Activated B cell treated with CpG ODN at 0.5 μM for 24 hours (primary cell): ENCODE measurements at regions not wholly inside any gene's neighbourhood (a gene's known extent, or its start where the extent isn't known, plus 50 kb on each side); places are given as distances from the start of the nearest gene placed in this dataset.

Experiments
- ATAC-seq: fragments of 200-7000 bp; cut with Tn5 transposase; one replicate; pipeline ENCODE4 v1.10.0; 2021; ENCODE audit warnings: low read depth, mild to moderate bottlenecking, moderate library complexity
- CTCF ChIA-PET: fragments of 350-600 bp; sonication (Branson Sonifier 250); formaldehyde crosslinking; loops from one replicate; lab custom pipeline; 2021; ENCODE audit warnings: antibody characterized with exemption; lab: Charles Lee
- POLR2A ChIA-PET: fragments of 350-600 bp; sonication (Branson Sonifier 250); formaldehyde crosslinking; loops from one replicate; lab custom pipeline; 2021; ENCODE audit warnings: antibody characterized with exemption; lab: Charles Lee
- DNase-seq: peaks from one replicate; pipeline ENCODE4 v3.0.0; 2022
- H3K27ac Mint-ChIP-seq: one replicate; pipeline ENCODE4 v1.8.0; 2020; ENCODE audit warnings: mixed read lengths
- H3K27me3 Mint-ChIP-seq: one replicate; pipeline ENCODE4 v1.8.0; 2021; ENCODE audit warnings: mixed read lengths
- H3K36me3 Mint-ChIP-seq: one replicate; pipeline ENCODE4 v1.8.0; 2021; ENCODE audit warnings: low read depth, mixed read lengths
- H3K4me1 Mint-ChIP-seq: one replicate; pipeline ENCODE4 v1.8.0; 2021; ENCODE audit warnings: mixed read lengths
- H3K4me3 Mint-ChIP-seq: one replicate; pipeline ENCODE4 v1.8.0; 2020; ENCODE audit warnings: mild to moderate bottlenecking, mixed read lengths
- H3K9me3 Mint-ChIP-seq: one replicate; pipeline ENCODE4 v1.8.0; 2020; ENCODE audit warnings: mixed read lengths
- intact Hi-C: fragments of 100-400 bp; cut with micrococcal nuclease; formaldehyde crosslinking; loops from one replicate; pipeline ENCODE4 v1.15.1; 2024
- TF ChIP-seq, protein P1 (sequence below): fragments of 200-600 bp; IDR thresholded peaks from one replicate; pipeline ENCODE4 v1.8.0; 2022; ENCODE audit warnings: antibody characterized with exemption, mild to moderate bottlenecking

- Mint-ChIP-seq H3K27me3 (no peaks in the 10 kb centered on the region), H3K36me3 (no peaks in the 10 kb centered on the region), H3K4me3 (no peak overlapping the region), H3K9me3 (peaks cover 24% of the 10 kb centered on the region), H3K4me1 (no peaks in the 10 kb centered on the region), H3K27ac (no peak overlapping the region)
- TF ChIP-seq, protein P1, sequence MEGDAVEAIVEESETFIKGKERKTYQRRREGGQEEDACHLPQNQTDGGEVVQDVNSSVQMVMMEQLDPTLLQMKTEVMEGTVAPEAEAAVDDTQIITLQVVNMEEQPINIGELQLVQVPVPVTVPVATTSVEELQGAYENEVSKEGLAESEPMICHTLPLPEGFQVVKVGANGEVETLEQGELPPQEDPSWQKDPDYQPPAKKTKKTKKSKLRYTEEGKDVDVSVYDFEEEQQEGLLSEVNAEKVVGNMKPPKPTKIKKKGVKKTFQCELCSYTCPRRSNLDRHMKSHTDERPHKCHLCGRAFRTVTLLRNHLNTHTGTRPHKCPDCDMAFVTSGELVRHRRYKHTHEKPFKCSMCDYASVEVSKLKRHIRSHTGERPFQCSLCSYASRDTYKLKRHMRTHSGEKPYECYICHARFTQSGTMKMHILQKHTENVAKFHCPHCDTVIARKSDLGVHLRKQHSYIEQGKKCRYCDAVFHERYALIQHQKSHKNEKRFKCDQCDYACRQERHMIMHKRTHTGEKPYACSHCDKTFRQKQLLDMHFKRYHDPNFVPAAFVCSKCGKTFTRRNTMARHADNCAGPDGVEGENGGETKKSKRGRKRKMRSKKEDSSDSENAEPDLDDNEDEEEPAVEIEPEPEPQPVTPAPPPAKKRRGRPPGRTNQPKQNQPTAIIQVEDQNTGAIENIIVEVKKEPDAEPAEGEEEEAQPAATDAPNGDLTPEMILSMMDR = no peak
- ATAC-seq = no peak
- no peak for DNase-seq
- ChIA-PET CTCF (no interaction called here), POLR2A (no interaction called here)
- intact Hi-C loops = no loop called here
Observed at GRCh38 chr3:20916951-20917606, 731.1 kb upstream of the SGO1 start.

DNA sequence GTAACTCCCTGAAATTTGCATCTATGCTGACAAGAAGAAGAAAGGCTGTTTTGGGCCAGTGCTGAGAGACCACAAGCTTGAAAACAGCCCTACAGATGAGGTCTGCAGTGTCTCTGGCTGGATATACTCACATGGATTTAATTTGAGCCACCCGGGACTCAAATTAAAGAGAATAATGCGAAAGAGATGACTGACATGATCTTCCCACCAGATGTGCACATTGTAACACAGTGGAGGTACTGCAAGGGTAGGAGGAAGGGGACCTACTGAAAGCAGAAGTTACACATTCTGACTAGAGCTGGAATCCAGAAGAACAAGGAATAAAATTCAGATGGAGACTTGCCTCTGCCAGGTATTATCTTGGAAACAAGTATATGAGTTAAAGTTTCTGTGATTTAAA lies 728.3 kb upstream of the SGO1 start:
- ChIA-PET POLR2A (no interaction called here), CTCF (no interaction called here)
- Mint-ChIP-seq H3K27me3 (no peaks in the 10 kb centered on the region), H3K4me1 (no peaks in the 10 kb centered on the region), H3K36me3 (no peaks in the 10 kb centered on the region), H3K4me3 (no peak overlapping the region), H3K27ac (no peak overlapping the region), H3K9me3 (peaks cover 18% of the 10 kb centered on the region)
- TF ChIP-seq, protein P1 = no peak
- DNase-seq (no peak), ATAC-seq (no peak)
- intact Hi-C loops = no loop called here

DNA sequence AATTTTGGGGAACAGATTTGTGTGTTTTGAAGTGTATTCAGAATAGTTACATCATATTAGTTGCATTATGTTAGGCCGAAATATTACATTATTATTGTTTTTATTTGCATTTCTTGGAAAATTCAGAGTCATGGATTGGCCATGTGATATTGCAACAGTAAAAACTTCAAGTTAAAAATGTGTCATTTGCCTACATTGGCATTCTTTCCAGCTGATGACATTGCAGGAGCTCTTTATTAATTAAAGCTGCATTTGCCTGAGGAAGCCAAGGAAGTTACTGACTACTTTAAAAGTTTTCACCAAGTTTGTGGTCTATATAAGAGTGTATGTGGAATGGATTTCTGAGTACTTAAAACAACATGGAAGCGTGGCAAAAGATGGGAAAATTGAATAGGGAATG lies 726.4 kb upstream of the SGO1 start:
- TF ChIP-seq, protein P1 = no peak
- DNase-seq (no peak), ATAC-seq (no peak)
- no peak overlapping the region for H3K27ac Mint-ChIP-seq
- H3K4me1 Mint-ChIP-seq = no peaks in the 10 kb centered on the region
- intact Hi-C loops = no loop called here
- no peak overlapping the region for H3K4me3 Mint-ChIP-seq
- ChIA-PET POLR2A (no interaction called here), CTCF (no interaction called here)
- H3K9me3 Mint-ChIP-seq = peaks cover 5% of the 10 kb centered on the region
- H3K36me3 Mint-ChIP-seq = no peaks in the 10 kb centered on the region
- no peaks in the 10 kb centered on the region for H3K27me3 Mint-ChIP-seq

GRCh38 chr3:20909511-20909910 lies 723.5 kb upstream of the SGO1 start:
- CTCF ChIA-PET = no interaction called here

DNA sequence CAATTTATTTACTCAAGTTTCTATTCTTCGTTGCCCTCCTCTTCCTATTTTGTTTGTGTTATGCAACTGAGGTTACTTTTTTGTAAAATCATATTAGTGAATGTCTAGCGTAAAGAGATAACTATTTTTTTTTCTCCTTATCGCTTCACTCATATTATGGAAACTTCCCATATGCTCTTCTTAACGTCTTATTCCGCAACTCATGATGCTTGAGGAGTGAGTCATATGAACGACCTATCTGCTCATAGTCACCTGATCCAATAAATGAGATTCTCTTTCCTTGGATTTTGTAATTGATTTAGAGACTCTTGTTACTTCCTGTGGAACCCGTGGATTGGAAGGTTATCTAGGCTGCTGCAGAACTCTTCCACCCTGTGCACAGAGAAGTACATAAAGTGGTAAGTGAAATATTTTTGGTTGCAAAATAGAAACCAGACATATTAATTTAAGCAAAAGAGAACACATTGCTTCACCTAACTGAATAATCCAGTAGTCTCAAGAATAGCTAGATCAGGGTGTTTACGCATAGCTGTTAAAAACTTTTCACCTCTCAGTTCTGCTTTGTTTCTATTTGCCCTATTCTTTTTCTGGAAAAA lies 719.3 kb upstream of the SGO1 start:
- POLR2A ChIA-PET = no interaction called here

More at GRCh38 chr3:20909511-20909910, 723.5 kb upstream of the SGO1 start:
- Mint-ChIP-seq H3K27ac (no peak overlapping the region), H3K27me3 (no peaks in the 10 kb centered on the region), H3K4me3 (no peak overlapping the region), H3K9me3 (peaks cover 5% of the 10 kb centered on the region), H3K36me3 (no peaks in the 10 kb centered on the region), H3K4me1 (no peaks in the 10 kb centered on the region)
- TF ChIP-seq, protein P1 = no peak
- intact Hi-C loops = no loop called here
- ATAC-seq (no peak), DNase-seq (no peak)
- POLR2A ChIA-PET = no interaction called here

More for the DNA sequence above, 719.3 kb upstream of the SGO1 start:
- intact Hi-C loops = no loop called here
- Mint-ChIP-seq H3K27ac (no peak overlapping the region), H3K36me3 (no peaks in the 10 kb centered on the region), H3K27me3 (no peaks in the 10 kb centered on the region), H3K4me1 (no peaks in the 10 kb centered on the region), H3K9me3 (peaks cover 6% of the 10 kb centered on the region), H3K4me3 (no peak overlapping the region)
- ATAC-seq (no peak), DNase-seq (no peak)
- CTCF ChIA-PET = no interaction called here
- TF ChIP-seq, protein P1 = no peak
